ENCODE measurements at regions not wholly inside any gene's neighbourhood (a gene's known extent, or its start where the extent isn't known, plus 50 kb on each side); places are given as distances from the start of the nearest gene placed in this dataset.

DNA sequence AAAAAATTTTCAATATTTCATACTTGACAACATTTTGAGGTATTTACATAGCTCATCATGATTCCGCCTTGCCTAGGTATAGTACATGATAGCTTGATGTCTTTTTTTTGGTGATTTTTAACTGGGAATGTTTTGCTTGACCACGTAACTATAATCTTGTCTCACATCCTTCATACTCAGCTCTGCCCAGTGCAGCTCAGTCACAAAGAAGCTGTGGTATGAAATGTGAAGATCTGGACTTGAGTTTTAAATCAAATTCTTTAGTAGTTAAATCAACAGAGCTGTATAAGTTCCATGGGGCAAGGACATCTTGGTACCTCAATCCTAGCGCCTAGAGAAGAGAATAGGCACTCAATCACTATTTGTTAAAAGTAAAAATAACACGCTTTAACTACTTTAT is 276.3 kb upstream of the DKK2 start:
- ChIA-PET POLR2A (no interaction called here), CTCF (no interaction called here)
- no peak overlapping the region for H3K4me3 ChIP-seq (ENCODE audit: control extremely low read depth in 1 of 5, extremely low read depth in 1 of 5, insufficient read depth in 1 of 5, low read depth in 2 of 5, low read length in 4 of 5)
- no peak overlapping the region for H3K9ac ChIP-seq (ENCODE audit: low read length)
- no CpG with 5 or more reads among the region's 4 CpGs for WGBS (ENCODE audit: insufficient coverage)
- intact Hi-C loops (cut with micrococcal nuclease): no loop called here
- H3K27ac ChIP-seq (ENCODE audit: low read length in 2 of 2): no peak overlapping the region
- no peaks in the 10 kb centered on the region for H3K36me3 ChIP-seq (replicated peaks in 1 of 2; ENCODE audit: control extremely low read depth in 1 of 2, control insufficient read depth in 1 of 2, extremely low read depth in 1 of 2, insufficient read depth in 2 of 2, low read length in 1 of 2)
- H2AFZ ChIP-seq (ENCODE audit: insufficient read depth, low read depth, low read length, poor library complexity, severe bottlenecking): no peak overlapping the region
- Mint-ChIP-seq H3K27ac (no peak overlapping the region), H3K27me3 (no peaks in the 10 kb centered on the region), H3K4me3 (no peak overlapping the region), H3K9me3 (ENCODE audit: insufficient read depth) (no peaks in the 10 kb centered on the region), H3K4me1 (no peaks in the 10 kb centered on the region)
- H3K79me2 ChIP-seq (ENCODE audit: control insufficient read depth, insufficient read depth, low read length): no peaks in the 10 kb centered on the region
- TF ChIP-seq, protein P1, sequence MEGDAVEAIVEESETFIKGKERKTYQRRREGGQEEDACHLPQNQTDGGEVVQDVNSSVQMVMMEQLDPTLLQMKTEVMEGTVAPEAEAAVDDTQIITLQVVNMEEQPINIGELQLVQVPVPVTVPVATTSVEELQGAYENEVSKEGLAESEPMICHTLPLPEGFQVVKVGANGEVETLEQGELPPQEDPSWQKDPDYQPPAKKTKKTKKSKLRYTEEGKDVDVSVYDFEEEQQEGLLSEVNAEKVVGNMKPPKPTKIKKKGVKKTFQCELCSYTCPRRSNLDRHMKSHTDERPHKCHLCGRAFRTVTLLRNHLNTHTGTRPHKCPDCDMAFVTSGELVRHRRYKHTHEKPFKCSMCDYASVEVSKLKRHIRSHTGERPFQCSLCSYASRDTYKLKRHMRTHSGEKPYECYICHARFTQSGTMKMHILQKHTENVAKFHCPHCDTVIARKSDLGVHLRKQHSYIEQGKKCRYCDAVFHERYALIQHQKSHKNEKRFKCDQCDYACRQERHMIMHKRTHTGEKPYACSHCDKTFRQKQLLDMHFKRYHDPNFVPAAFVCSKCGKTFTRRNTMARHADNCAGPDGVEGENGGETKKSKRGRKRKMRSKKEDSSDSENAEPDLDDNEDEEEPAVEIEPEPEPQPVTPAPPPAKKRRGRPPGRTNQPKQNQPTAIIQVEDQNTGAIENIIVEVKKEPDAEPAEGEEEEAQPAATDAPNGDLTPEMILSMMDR (IDR thresholded peaks at IDR 0.05): no peak
- no peak for TF ChIP-seq EZH2 (IDR thresholded peaks at IDR 0.05; ENCODE audit: borderline replicate concordance, insufficient read depth, low read depth, low read length, poor library complexity, severe bottlenecking)
- ATAC-seq (ENCODE audit: low read depth) (no peak), DNase-seq (no peak)
- no peaks in the 10 kb centered on the region for H4K20me1 ChIP-seq (ENCODE audit: control insufficient read depth, insufficient read depth, low read length, poor library complexity, severe bottlenecking)
- H3K4me1 ChIP-seq (ENCODE audit: control insufficient read depth in 2 of 2, insufficient read depth in 2 of 2, low read length in 2 of 2): no peaks in the 10 kb centered on the region
- H3K9me3 ChIP-seq (ENCODE audit: control extremely low read depth in 1 of 3, control insufficient read depth in 2 of 3, insufficient read depth in 1 of 3, low read length in 2 of 3): no peaks in the 10 kb centered on the region
- no peak overlapping the region for H3K4me2 ChIP-seq (replicated peaks; ENCODE audit: low read depth, low read length, poor library complexity, severe bottlenecking)
- H3K27me3 ChIP-seq (replicated peaks in 1 of 4; ENCODE audit: control extremely low read depth in 1 of 4, control insufficient read depth in 3 of 4, insufficient read depth in 4 of 4, low read length in 3 of 4): no peaks in the 10 kb centered on the region

DNA sequence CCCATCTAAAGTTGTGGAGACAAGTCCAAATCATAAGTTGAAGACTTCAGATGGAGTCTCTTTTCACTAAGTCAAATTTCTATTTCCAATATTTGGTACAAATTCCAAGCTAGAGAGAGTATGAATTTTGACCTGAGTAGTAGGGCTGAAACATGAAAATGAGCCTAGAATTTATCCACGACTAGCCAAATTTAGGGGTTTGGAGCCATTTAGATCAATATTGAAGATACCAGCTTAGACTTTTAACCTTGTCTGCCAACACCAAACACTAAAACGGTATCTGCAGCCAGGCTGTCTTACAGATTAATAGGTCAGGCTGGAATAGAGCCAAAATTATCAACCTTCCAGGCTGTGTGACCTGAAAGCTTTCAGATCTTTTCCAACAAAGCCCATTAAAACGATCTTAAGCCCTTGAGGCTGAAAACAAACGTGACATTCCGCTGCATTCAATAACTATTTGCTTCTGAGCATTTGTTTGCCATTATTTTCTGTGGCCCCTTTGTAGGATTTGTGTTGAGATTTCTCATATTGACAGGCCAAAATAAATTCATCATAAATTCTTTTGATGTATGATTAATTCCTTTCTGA is 268.7 kb upstream of the DKK2 start:
- no peak overlapping the region for H3K4me2 ChIP-seq (replicated peaks; ENCODE audit: low read depth, low read length, poor library complexity, severe bottlenecking)
- H3K27ac ChIP-seq (ENCODE audit: low read length in 2 of 2): no peak overlapping the region
- 57% methylated on average over 1 of the region's 5 CpGs for WGBS (ENCODE audit: insufficient coverage)
- no peaks in the 10 kb centered on the region for H3K4me1 ChIP-seq (ENCODE audit: control insufficient read depth in 2 of 2, insufficient read depth in 2 of 2, low read length in 2 of 2)
- DNase-seq: no peak
- H2AFZ ChIP-seq (ENCODE audit: insufficient read depth, low read depth, low read length, poor library complexity, severe bottlenecking): no peak overlapping the region
- ChIA-PET POLR2A (no interaction called here), CTCF (no interaction called here)
- H3K27me3 ChIP-seq (replicated peaks in 1 of 4; ENCODE audit: control extremely low read depth in 1 of 4, control insufficient read depth in 3 of 4, insufficient read depth in 4 of 4, low read length in 3 of 4): no peaks in the 10 kb centered on the region
- no peak overlapping the region for H3K4me3 Mint-ChIP-seq
- intact Hi-C loops (cut with micrococcal nuclease): no loop called here
- no peaks in the 10 kb centered on the region for H3K9me3 ChIP-seq (ENCODE audit: control extremely low read depth in 1 of 3, control insufficient read depth in 2 of 3, insufficient read depth in 1 of 3, low read length in 2 of 3)
- H3K27me3 Mint-ChIP-seq: no peaks in the 10 kb centered on the region
- no peak overlapping the region for H3K27ac Mint-ChIP-seq
- no peaks in the 10 kb centered on the region for H3K9me3 Mint-ChIP-seq (ENCODE audit: insufficient read depth)
- no peaks in the 10 kb centered on the region for H3K4me1 Mint-ChIP-seq
- no peaks in the 10 kb centered on the region for H3K36me3 ChIP-seq (replicated peaks in 1 of 2; ENCODE audit: control extremely low read depth in 1 of 2, control insufficient read depth in 1 of 2, extremely low read depth in 1 of 2, insufficient read depth in 2 of 2, low read length in 1 of 2)
- no peaks in the 10 kb centered on the region for H3K79me2 ChIP-seq (ENCODE audit: control insufficient read depth, insufficient read depth, low read length)
- H4K20me1 ChIP-seq (ENCODE audit: control insufficient read depth, insufficient read depth, low read length, poor library complexity, severe bottlenecking): no peaks in the 10 kb centered on the region
- no peak overlapping the region for H3K9ac ChIP-seq (ENCODE audit: low read length)
- ATAC-seq (ENCODE audit: low read depth): no peak
- no peak for TF ChIP-seq EZH2 (IDR thresholded peaks at IDR 0.05; ENCODE audit: borderline replicate concordance, insufficient read depth, low read depth, low read length, poor library complexity, severe bottlenecking)
- TF ChIP-seq, protein P1 (IDR thresholded peaks at IDR 0.05): no peak
- no peak overlapping the region for H3K4me3 ChIP-seq (ENCODE audit: control extremely low read depth in 1 of 5, extremely low read depth in 1 of 5, insufficient read depth in 1 of 5, low read depth in 2 of 5, low read length in 4 of 5)

Data from B cell (primary cell).